ENCODE measurements at regions not wholly inside any gene's neighbourhood (a gene's known extent, or its start where the extent isn't known, plus 50 kb on each side); places are given as distances from the start of the nearest gene placed in this dataset.

- CTCF ChIA-PET: interaction anchor here (1.1 to 1.9 kb wide), 4 partner anchors 12 to 78 kb away, joined by 3 to 6 read pairs (median 4); no protein-coding TSS in a partner anchor
- Mint-ChIP-seq H3K27me3 (ENCODE audit: low read depth) (peaks cover 17% of the 10 kb centered on the region), H3K36me3 (peaks cover 28% of the 10 kb centered on the region), H3K4me1 (peaks cover 18% of the 10 kb centered on the region), H3K4me3 (no peak overlapping the region), H3K9me3 (peaks cover 42% of the 10 kb centered on the region), H3K27ac (peak overlapping the region; percentile 43)
- POLR2A ChIA-PET: interaction anchor here (0.6 kb wide), 1 partner anchor 21 kb away, joined by 3 read pairs; no protein-coding TSS in a partner anchor
- peak; percentile 88 for ATAC-seq
- DNase-seq (ENCODE audit: low spot score): no peak
- TF ChIP-seq TEAD1 (CRISPR knock-in tag; IDR thresholded peaks at IDR 0.05) (no peak), ZNF219 (CRISPR knock-in tag; IDR thresholded peaks at IDR 0.05; ENCODE audit: borderline replicate concordance) (no peak), IRF1 (CRISPR knock-in tag; IDR thresholded peaks at IDR 0.05) (no peak), NR3C1 (CRISPR knock-in tag; conservative IDR thresholded peaks at IDR 0.05; ENCODE audit: low read depth) (no peak), NFE2L1 (CRISPR knock-in tag; IDR thresholded peaks at IDR 0.05) (no peak), NFATC4 (CRISPR knock-in tag; IDR thresholded peaks at IDR 0.05) (no peak), ZNF281 (CRISPR knock-in tag; IDR thresholded peaks at IDR 0.05) (no peak), SMAD3 (CRISPR knock-in tag; IDR thresholded peaks at IDR 0.05; ENCODE audit: borderline replicate concordance) (no peak), MXD4 (CRISPR knock-in tag; IDR thresholded peaks at IDR 0.05; ENCODE audit: borderline replicate concordance) (no peak), RELA (CRISPR knock-in tag; IDR thresholded peaks at IDR 0.05; ENCODE audit: borderline replicate concordance) (no peak), HMGA2 (CRISPR knock-in tag; IDR thresholded peaks at IDR 0.05) (no peak), NR2C2 (CRISPR knock-in tag; IDR thresholded peaks at IDR 0.05) (no peak), E2F1 (CRISPR knock-in tag; IDR thresholded peaks at IDR 0.05) (no peak), MLX (CRISPR knock-in tag; IDR thresholded peaks at IDR 0.05) (no peak), PRRX2 (CRISPR knock-in tag; IDR thresholded peaks at IDR 0.05) (no peak), ZMAT4 (CRISPR knock-in tag; IDR thresholded peaks at IDR 0.05) (no peak), MAX (CRISPR knock-in tag; IDR thresholded peaks at IDR 0.05) (no peak), CREB1 (CRISPR knock-in tag; IDR thresholded peaks at IDR 0.05) (no peak), ZNF671 (CRISPR knock-in tag; IDR thresholded peaks at IDR 0.05) (no peak), IRF2 (CRISPR knock-in tag; IDR thresholded peaks at IDR 0.05; ENCODE audit: borderline replicate concordance, low read depth) (no peak)
These were observed 79.0 kb downstream of the IFNG start for GRCh38 chr12:68080577-68080976.

- peaks cover 26% of the 10 kb centered on the region for H3K9me3 Mint-ChIP-seq
- no peak overlapping the region for H3K27ac Mint-ChIP-seq
- ATAC-seq (no peak), DNase-seq (ENCODE audit: low spot score) (no peak)
- peaks cover 29% of the 10 kb centered on the region for H3K27me3 Mint-ChIP-seq (ENCODE audit: low read depth)
- H3K36me3 Mint-ChIP-seq: peaks cover 19% of the 10 kb centered on the region
- CTCF ChIA-PET: interaction anchor here (1.2 to 1.4 kb wide), 2 partner anchors 38 to 80 kb away, joined by 3 to 4 read pairs; no protein-coding TSS in a partner anchor
- POLR2A ChIA-PET: no interaction called here
- peaks cover 28% of the 10 kb centered on the region for H3K4me1 Mint-ChIP-seq
- no peak overlapping the region for H3K4me3 Mint-ChIP-seq
- TF ChIP-seq ZNF396 (CRISPR knock-in tag; IDR thresholded peaks at IDR 0.05; ENCODE audit: borderline replicate concordance) (no peak), CREB1 (CRISPR knock-in tag; IDR thresholded peaks at IDR 0.05) (no peak), E2F4 (CRISPR knock-in tag; IDR thresholded peaks at IDR 0.05; ENCODE audit: borderline replicate concordance, low read depth) (no peak), JUN (CRISPR knock-in tag; IDR thresholded peaks at IDR 0.05) (no peak), RELA (CRISPR knock-in tag; IDR thresholded peaks at IDR 0.05; ENCODE audit: borderline replicate concordance) (no peak), ZBTB43 (CRISPR knock-in tag; IDR thresholded peaks at IDR 0.05) (no peak), ZNF263 (CRISPR knock-in tag; IDR thresholded peaks at IDR 0.05; ENCODE audit: low read depth) (no peak), MAX (CRISPR knock-in tag; IDR thresholded peaks at IDR 0.05) (no peak), ZNF512 (CRISPR knock-in tag; IDR thresholded peaks at IDR 0.05; ENCODE audit: borderline replicate concordance) (no peak)
These were observed 80.8 kb downstream of the IFNG start for GRCh38 chr12:68078737-68079136.

Measured in WTC11 (cell line).